IPS DF 6.9 (cell line): ENCODE measurements at regions not wholly inside any gene's neighbourhood (a gene's known extent, or its start where the extent isn't known, plus 50 kb on each side); places are given as distances from the start of the nearest gene placed in this dataset.

Experiments used
- DNase-seq: peaks from one replicate; pipeline ENCODE4 v3.0.0-alpha.2; 2013; ENCODE audit warnings: low read depth, low spot score
- H3K27ac ChIP-seq: one replicate; pipeline ENCODE4 v1.5.1; 2013; ENCODE audit warnings: low read length, control low read depth
- H3K27me3 ChIP-seq: 2 replicates; pipeline ENCODE4 v1.6.1; 2013; ENCODE audit warnings: mild to moderate bottlenecking, low read length; ENCODE audit not compliant: control insufficient read depth, insufficient read depth
- H3K36me3 ChIP-seq: 2 replicates; pipeline ENCODE4 v1.6.1; 2013; ENCODE audit warnings: low read length; ENCODE audit not compliant: control insufficient read depth, insufficient read depth
- H3K4me1 ChIP-seq: 2 replicates; pipeline ENCODE4 v1.6.1; 2013; ENCODE audit warnings: low read length; ENCODE audit not compliant: control insufficient read depth, insufficient read depth
- H3K4me3 ChIP-seq: 2 replicates; pipeline ENCODE4 v1.5.1; 2013; ENCODE audit warnings: mild to moderate bottlenecking, low read length
- H3K9me3 ChIP-seq: 2 replicates; pipeline ENCODE4 v1.6.1; 2013; ENCODE audit warnings: low read length, inconsistent platforms; ENCODE audit not compliant: control insufficient read depth, insufficient read depth
- WGBS: extraction: QIAGEN DNeasy Blood & Tissue Kit; methylation state at CpG from one replicate; pipeline ENCODE4 v1.1.7; 2013; ENCODE audit warnings: mixed read lengths, missing lambda C conversion rate; ENCODE audit not compliant: insufficient read length, insufficient coverage; 5-methylcytosine and 5-hydroxymethylcytosine counted together

GRCh38 chr7:88700725-88701124, 58.8 kb upstream of the ZNF804B start:
- no peak overlapping the region for H3K4me3 ChIP-seq
- no peaks in the 10 kb centered on the region for H3K27me3 ChIP-seq
- H3K27ac ChIP-seq = no peak overlapping the region
- no peaks in the 10 kb centered on the region for H3K9me3 ChIP-seq
- H3K4me1 ChIP-seq = no peaks in the 10 kb centered on the region
- no CpG with 5 or more reads among the region's 2 CpGs for WGBS
- no peak for DNase-seq
- no peaks in the 10 kb centered on the region for H3K36me3 ChIP-seq

GRCh38 chr7:88694207-88694606, 65.3 kb upstream of the ZNF804B start:
- H3K4me3 ChIP-seq = no peak overlapping the region
- no peak for DNase-seq
- H3K27me3 ChIP-seq = no peaks in the 10 kb centered on the region
- H3K36me3 ChIP-seq = no peaks in the 10 kb centered on the region
- no peaks in the 10 kb centered on the region for H3K9me3 ChIP-seq
- no peak overlapping the region for H3K27ac ChIP-seq
- H3K4me1 ChIP-seq = no peaks in the 10 kb centered on the region

GRCh38 chr7:88693131-88693530, 66.4 kb upstream of the ZNF804B start:
- Histone ChIP-seq H3K9me3 (no peaks in the 10 kb centered on the region), H3K36me3 (no peaks in the 10 kb centered on the region), H3K4me3 (no peak overlapping the region), H3K27me3 (no peaks in the 10 kb centered on the region), H3K4me1 (no peaks in the 10 kb centered on the region), H3K27ac (no peak overlapping the region)
- no peak for DNase-seq

GRCh38 chr7:88692493-88692892, 67.0 kb upstream of the ZNF804B start:
- Histone ChIP-seq H3K9me3 (no peaks in the 10 kb centered on the region), H3K4me3 (no peak overlapping the region), H3K36me3 (no peaks in the 10 kb centered on the region), H3K4me1 (no peaks in the 10 kb centered on the region), H3K27me3 (no peaks in the 10 kb centered on the region), H3K27ac (no peak overlapping the region)
- DNase-seq = no peak

GRCh38 chr7:88689821-88690220, 69.7 kb upstream of the ZNF804B start:
- Histone ChIP-seq H3K4me1 (peaks cover 1% of the 10 kb centered on the region; the same call in 1 of the 2 replicates), H3K9me3 (no peaks in the 10 kb centered on the region), H3K27ac (no peak overlapping the region), H3K27me3 (no peaks in the 10 kb centered on the region), H3K4me3 (no peak overlapping the region), H3K36me3 (no peaks in the 10 kb centered on the region; the same call in 1 of the 2 replicates)
- no peak for DNase-seq
- no CpG with 5 or more reads among the region's 1 CpG for WGBS

- H3K36me3 ChIP-seq = no peaks in the 10 kb centered on the region; the same call in 1 of the 2 replicates
- WGBS = no CpG with 5 or more reads among the region's 1 CpG
- no peaks in the 10 kb centered on the region for H3K27me3 ChIP-seq
- H3K27ac ChIP-seq = no peak overlapping the region
- DNase-seq = no peak
- no peaks in the 10 kb centered on the region for H3K9me3 ChIP-seq
- H3K4me1 ChIP-seq = peaks cover 1% of the 10 kb centered on the region; the same call in 1 of the 2 replicates
- no peak overlapping the region for H3K4me3 ChIP-seq
These were observed 71.3 kb upstream of the ZNF804B start for GRCh38 chr7:88688222-88688621.

GRCh38 chr7:88686468-88687229, 72.9 kb upstream of the ZNF804B start:
- H3K36me3 ChIP-seq = no peaks in the 10 kb centered on the region; the same call in 1 of the 2 replicates
- no peaks in the 10 kb centered on the region for H3K9me3 ChIP-seq
- WGBS = no CpG with 5 or more reads among the region's 30 CpGs
- DNase-seq = no peak
- H3K4me1 ChIP-seq = peaks cover 1% of the 10 kb centered on the region; the same call in 1 of the 2 replicates
- no peak overlapping the region for H3K4me3 ChIP-seq
- H3K27me3 ChIP-seq = no peaks in the 10 kb centered on the region
- H3K27ac ChIP-seq = no peak overlapping the region

- Histone ChIP-seq H3K4me3 (no peak overlapping the region), H3K27ac (no peak overlapping the region), H3K27me3 (no peaks in the 10 kb centered on the region), H3K9me3 (no peaks in the 10 kb centered on the region), H3K4me1 (peaks cover under 1% of the 10 kb centered on the region; the same call in 1 of the 2 replicates), H3K36me3 (no peaks in the 10 kb centered on the region; the same call in 1 of the 2 replicates)
- DNase-seq = no peak
- no CpG with 5 or more reads among the region's 2 CpGs for WGBS
These were observed 77.8 kb upstream of the ZNF804B start for GRCh38 chr7:88681682-88682081.

- H3K4me3 ChIP-seq = no peak overlapping the region
- no peaks in the 10 kb centered on the region; the same call in 1 of the 2 replicates for H3K4me1 ChIP-seq
These were observed 89.0 kb upstream of the ZNF804B start for GRCh38 chr7:88670536-88670935.

GRCh38 chr7:88669913-88670312, 89.6 kb upstream of the ZNF804B start:
- no peak overlapping the region for H3K4me3 ChIP-seq
- H3K27ac ChIP-seq = no peak overlapping the region
- DNase-seq = no peak
- no CpG with 5 or more reads among the region's 3 CpGs for whole genome bisulfite sequencing
- no peaks in the 10 kb centered on the region for H3K9me3 ChIP-seq
- no peaks in the 10 kb centered on the region for H3K27me3 ChIP-seq
- no peaks in the 10 kb centered on the region for H3K36me3 ChIP-seq
- H3K4me1 ChIP-seq = peaks cover under 1% of the 10 kb centered on the region; the same call in 1 of the 2 replicates

More at GRCh38 chr7:88670536-88670935, 89.0 kb upstream of the ZNF804B start:
- DNase-seq = no peak
- H3K9me3 ChIP-seq = no peaks in the 10 kb centered on the region
- no peaks in the 10 kb centered on the region for H3K27me3 ChIP-seq
- H3K27ac ChIP-seq = no peak overlapping the region
- H3K36me3 ChIP-seq = no peaks in the 10 kb centered on the region

GRCh38 chr7:88668591-88668990, 90.9 kb upstream of the ZNF804B start:
- no CpG with 5 or more reads among the region's 1 CpG for WGBS
- Histone ChIP-seq H3K4me1 (peaks cover 2% of the 10 kb centered on the region; the same call in 1 of the 2 replicates), H3K36me3 (no peaks in the 10 kb centered on the region), H3K4me3 (no peak overlapping the region), H3K9me3 (no peaks in the 10 kb centered on the region), H3K27me3 (no peaks in the 10 kb centered on the region), H3K27ac (no peak overlapping the region)
- DNase-seq = no peak
